SKM-1 (cell line): ENCODE measurements at regions not wholly inside any gene's neighbourhood (a gene's known extent, or its start where the extent isn't known, plus 50 kb on each side); places are given as distances from the start of the nearest gene placed in this dataset.

ENCODE experiments used
- DNase-seq: peaks from one replicate; lab custom pipeline; 2025; ENCODE audit not compliant: unreplicated experiment; lab: John Stamatoyannopoulos, UW

DNA sequence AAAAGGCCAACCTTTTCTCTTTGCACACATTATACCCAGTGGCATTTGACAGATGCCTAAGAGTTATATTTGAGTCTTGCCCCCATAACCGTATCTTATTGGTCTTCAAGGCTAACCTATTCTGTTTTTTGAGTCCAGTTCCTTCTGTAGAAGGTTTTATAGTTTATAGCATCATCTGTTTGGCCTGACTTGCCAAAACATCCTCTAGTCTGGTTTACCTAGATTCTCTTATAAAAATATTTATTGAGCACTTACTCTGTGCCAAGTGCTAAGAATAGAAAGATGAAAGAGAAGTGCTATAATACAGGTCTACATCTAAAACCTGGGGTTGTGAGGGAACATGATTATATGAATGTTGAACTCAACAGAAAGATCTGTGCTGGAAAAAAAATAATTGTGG is 55.9 kb upstream of the PIP4K2A start:
- DNase-seq: no peak

DNA sequence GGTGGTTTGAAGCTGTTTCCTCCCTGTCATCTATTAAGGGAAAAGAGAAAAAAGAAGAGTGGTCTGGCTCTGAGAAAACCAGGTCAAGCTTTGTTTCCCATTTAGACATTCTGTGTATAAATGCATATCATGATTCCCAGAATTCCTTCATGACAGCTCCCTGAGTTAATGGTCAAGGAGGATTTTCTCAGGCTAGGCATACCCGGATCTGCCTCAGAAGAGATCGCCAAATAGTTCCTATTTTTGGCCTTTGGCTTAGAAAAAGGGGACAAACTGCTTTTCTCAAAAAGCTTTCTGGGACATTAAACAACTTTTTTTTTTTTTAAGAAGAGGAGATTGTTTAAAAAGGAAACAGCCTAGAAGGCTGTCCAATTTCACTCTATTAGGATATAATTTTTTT is 53.5 kb upstream of the PIP4K2A start:
- DNase-seq: no peak

DNA sequence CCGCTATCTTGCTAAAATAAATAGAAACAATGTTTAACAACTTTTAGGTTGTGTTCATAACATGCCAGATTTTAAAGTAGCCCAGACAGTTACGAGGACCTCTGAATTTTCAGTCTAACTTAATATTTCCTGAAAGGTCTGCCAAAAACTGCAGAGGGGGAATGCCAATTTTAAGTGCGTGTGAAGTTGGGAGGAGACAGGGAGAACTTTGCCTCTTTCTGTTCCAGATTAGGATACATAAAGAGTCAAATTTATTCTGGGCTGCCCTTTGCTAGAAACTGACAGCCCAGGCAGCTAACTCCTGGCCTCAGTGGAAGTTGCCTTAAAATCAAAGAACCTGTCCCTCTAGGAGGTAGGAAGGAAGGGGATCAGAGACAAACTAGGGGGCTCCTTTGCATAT is 52.3 kb upstream of the PIP4K2A start:
- DNase-seq: no peak

DNA sequence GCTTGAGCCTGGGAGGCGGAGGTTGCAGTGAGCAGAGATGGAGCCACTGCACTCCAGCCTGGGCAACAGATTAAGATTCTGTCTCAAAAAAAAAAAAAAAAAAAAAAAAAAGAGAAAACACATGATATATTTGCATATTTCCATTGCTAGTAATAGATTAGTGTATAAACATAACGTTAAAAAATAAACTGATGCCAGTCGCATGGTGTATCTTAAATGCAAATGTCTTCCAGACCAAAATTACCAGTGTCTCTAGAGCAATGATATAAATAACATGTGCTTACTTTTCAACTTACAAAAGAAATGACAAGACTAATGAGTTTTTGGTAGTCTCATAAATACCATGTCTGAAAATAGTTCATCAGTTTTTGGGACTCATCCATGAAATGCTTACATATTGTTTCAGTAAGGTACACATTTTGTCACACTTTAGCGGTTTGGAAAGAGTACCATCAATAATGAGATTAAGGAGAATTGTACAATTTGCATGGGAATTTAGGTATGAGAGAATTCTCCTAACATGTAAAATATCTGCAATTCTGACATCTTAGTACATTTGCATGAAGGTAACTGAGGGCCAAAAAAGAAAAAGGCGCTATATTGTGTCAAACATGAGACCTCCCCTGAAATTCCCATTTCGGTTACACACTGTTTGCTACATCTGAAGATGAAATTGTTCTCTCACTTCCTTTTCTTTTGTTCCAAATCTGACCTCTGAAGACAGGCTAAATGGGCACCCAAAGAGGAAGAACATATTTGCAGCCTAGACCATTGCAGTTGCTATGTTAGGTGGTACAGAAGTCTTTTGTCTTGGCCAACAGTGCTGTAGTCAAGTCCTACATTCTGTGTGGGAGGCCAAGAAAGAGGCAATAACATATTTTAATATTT is 51.5 kb upstream of the PIP4K2A start:
- DNase-seq: peak; percentile 29

DNA sequence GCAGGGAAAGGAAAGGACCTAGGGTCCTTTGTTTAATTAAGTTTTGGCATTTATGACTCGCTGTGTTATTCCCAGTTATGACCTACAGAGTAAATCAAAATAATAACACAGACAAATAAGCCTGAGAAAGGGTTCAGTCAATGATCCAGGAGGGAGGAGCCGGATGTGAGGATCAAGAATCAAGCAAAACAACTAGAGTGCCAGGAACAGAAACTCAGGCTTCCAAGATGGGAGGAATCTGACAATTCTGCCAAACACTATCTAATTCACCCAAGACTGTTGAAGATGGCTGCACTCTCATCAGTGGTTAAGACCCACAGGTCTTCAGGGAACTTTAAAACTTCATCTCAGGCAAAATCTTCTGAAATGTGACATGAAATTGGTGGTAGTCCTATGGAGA is 50.3 kb upstream of the PIP4K2A start:
- no peak for DNase-seq
